Heart left ventricle (tissue), 16 donors: ENCODE measurements at regions not wholly inside any gene's neighbourhood (a gene's known extent, or its start where the extent isn't known, plus 50 kb on each side); places are given as distances from the start of the nearest gene placed in this dataset.
A peak's percentile ranks its signal among the peaks of the same experiment; 100 is the strongest.

Experiments used
- ATAC-seq, 4 donors: fragments of 200-7000 bp; cut with Tn5 transposase; one replicate each; pipeline ENCODE4 v1.9.1; 2020 to 2022; ENCODE audit warnings: moderate library complexity in 4 of 4, mild to moderate bottlenecking in 3 of 4, moderate number of reproducible peaks in 1 of 4
- DNase-seq, 5 donors: peaks; one replicate each; pipeline ENCODE4 v3.0.0-alpha.2; 2020
- H3K27ac ChIP-seq, 12 donors: fragments of 200-600 bp; sonication (generic) in 4 of 12; one replicate each; pipeline versions ENCODE4 v1.5.0 to v1.8.0; 2016 to 2022; ENCODE audit warnings: mild to moderate bottlenecking in 2 of 12
- H3K27me3 ChIP-seq, 9 donors: fragments of 200-600 bp; sonication (generic) in 2 of 9; one replicate each; pipeline versions ENCODE4 v1.5.1 to v1.8.0; 2016 to 2022; ENCODE audit warnings: mild to moderate bottlenecking in 3 of 9
- H3K36me3 ChIP-seq, 9 donors: fragments of 200-600 bp; sonication (generic) in 2 of 9; one replicate each; pipeline versions ENCODE4 v1.5.0 to v1.8.0; 2018 to 2022; ENCODE audit warnings: mild to moderate bottlenecking in 2 of 9
- H3K4me1 ChIP-seq, 12 donors: fragments of 200-600 bp; sonication (generic) in 4 of 12; one replicate each; pipeline versions ENCODE4 v1.5.0 to v1.8.0; 2016 to 2022; ENCODE audit warnings: mild to moderate bottlenecking in 3 of 12
- H3K4me3 ChIP-seq, 12 donors: fragments of 200-600 bp; sonication (generic) in 4 of 12; one replicate each; pipeline versions ENCODE4 v1.5.0 to v1.8.0; 2017 to 2022; ENCODE audit warnings: mild to moderate bottlenecking in 9 of 12, moderate library complexity in 4 of 12
- H3K9me3 ChIP-seq, 12 donors: fragments of 200-600 bp; sonication (generic) in 4 of 12; one replicate each; pipeline versions ENCODE4 v1.5.0 to v1.8.0; 2016 to 2022; ENCODE audit warnings: mild to moderate bottlenecking in 1 of 12
- CTCF ChIP-seq, 12 donors: fragments of 200-600 bp; sonication (generic) in 4 of 12; IDR thresholded peaks; one replicate each; pipeline versions ENCODE4 v1.5.0 to v1.8.0; 2018 to 2022; ENCODE audit warnings: antibody characterized with exemption in 12 of 12, mild to moderate bottlenecking in 5 of 12
- POLR2A ChIP-seq, 2 donors: fragments of 450-650 bp; IDR thresholded peaks; one replicate each; pipeline ENCODE4 v1.6.1; 2017; ENCODE audit warnings: antibody characterized with exemption in 2 of 2, mild to moderate bottlenecking in 2 of 2, moderate library complexity in 2 of 2
- WGBS, 4 donors: extraction: QIAGEN DNeasy Blood & Tissue Kit in 2 of 4; methylation state at CpG; one replicate each; pipeline versions ENCODE4 v1.1.5 to v1.1.7; 2013 to 2018; 5-methylcytosine and 5-hydroxymethylcytosine counted together
- intact Hi-C, 10 donors: fragments of 100-400 bp; cut with DNase I; formaldehyde crosslinking; loops; one replicate each; pipeline versions ENCODE4 v1.11.1 to v1.14.2; 2022
- donor health status: ischemic (EF 13 %, LVEDD 7.1; RV severe dilation, severe dysfunction).
- donor health status: healthy with polysubstance abuse.
- donor health status: DM: no; HTN: yes; CAD: no.
- donor health status: DM: no; HTN: no; CAD: no.
- donor health status: ischemic (EF 25% LVEDD 6.9; RV normal size, moderate dysfunction).
- donor health status: ischemic (EF 25% LVEDD 5.7; RV mildly dilated, moderate dysfunction).
- donor health status: healthy.
- donor health status: DM: yes; HTN: yes; CAD: no.
- donor health status: ischemic (EF 35%, LVEDD 5.7; RV mildly dilated, moderate dysfunction).
- donor health status: nonischemic (EF 11% LVEDD 7.7; RV severe dilation, severe dysfunction).
- donor health status: DM: yes; HTN: yes; CAD: no.
- donor health status: PGD.
- donor health status: ischemic (EF 29% LVEDD 5.4; RV normal size, mild dysfunction).
- donor health status: nonischemic (EF 23%, LVEDD 6.1; RV moderate dilation, normal function).

GRCh38 chr6:158913580-158913979 lies 86.4 kb downstream of the RSPH3 start:
- intact Hi-C loops, result no loop called here
- no peak for DNase-seq
- Histone ChIP-seq H3K4me1 (peaks cover 0 to 20% (median 0%) of the 10 kb centered on the region in 12 donors), H3K27me3 (peaks cover 0 to 5% (median 0%) of the 10 kb centered on the region in 9 donors), H3K9me3 (no peaks in the 10 kb centered on the region), H3K4me3 (no peak overlapping the region), H3K27ac (no peak overlapping the region), H3K36me3 (no peaks in the 10 kb centered on the region)
- ATAC-seq, result no peak
- WGBS, 4 donors, result 80 to 95% (median 91%) methylated on average over 9 of the region's 9 CpGs
- TF ChIP-seq POLR2A (IDR thresholded peaks at IDR 0.05), result no peak
- TF ChIP-seq CTCF (IDR thresholded peaks at IDR 0.05), result no peak

- H3K4me3 ChIP-seq, result no peak overlapping the region
- peaks cover 0 to 20% (median 0%) of the 10 kb centered on the region in 12 donors for H3K4me1 ChIP-seq
- no peaks in the 10 kb centered on the region for H3K36me3 ChIP-seq
- WGBS, 4 donors, result 90 to 97% (median 97%) methylated on average over 2 of the region's 2 CpGs
- no peaks in the 10 kb centered on the region for H3K9me3 ChIP-seq
- H3K27me3 ChIP-seq, result peaks cover 0 to 5% (median 0%) of the 10 kb centered on the region in 9 donors
- TF ChIP-seq POLR2A (IDR thresholded peaks at IDR 0.05), result no peak
- TF ChIP-seq CTCF (IDR thresholded peaks at IDR 0.05), result no peak
- intact Hi-C loops, result no loop called here
- DNase-seq, result no peak
- no peak for ATAC-seq
- no peak overlapping the region for H3K27ac ChIP-seq
Observed at GRCh38 chr6:158912655-158913054, 87.3 kb downstream of the RSPH3 start.

GRCh38 chr6:158911746-158912480 lies 88.1 kb downstream of the RSPH3 start:
- 62 to 74% (median 73%) methylated on average over 5 of the region's 5 CpGs for WGBS, 4 donors
- Histone ChIP-seq H3K4me3 (no peak overlapping the region), H3K36me3 (no peaks in the 10 kb centered on the region), H3K27ac (no peak overlapping the region), H3K9me3 (peaks cover 0 to under 1% (median 0%) of the 10 kb centered on the region in 12 donors), H3K27me3 (peaks cover 0 to 5% (median 0%) of the 10 kb centered on the region in 9 donors), H3K4me1 (peaks cover 0 to 20% (median 0%) of the 10 kb centered on the region in 12 donors)
- intact Hi-C loops, result no loop called here
- no peak for DNase-seq
- TF ChIP-seq CTCF (IDR thresholded peaks at IDR 0.05) (no peak), POLR2A (IDR thresholded peaks at IDR 0.05) (no peak)
- ATAC-seq, result peak in 1 of 4 donors; percentile 27

- no peak for TF ChIP-seq CTCF (IDR thresholded peaks at IDR 0.05)
- TF ChIP-seq POLR2A (IDR thresholded peaks at IDR 0.05), result no peak
- intact Hi-C loops, result no loop called here
- Histone ChIP-seq H3K27me3 (peaks cover 0 to 5% (median 0%) of the 10 kb centered on the region in 9 donors), H3K4me3 (no peak overlapping the region), H3K4me1 (peaks cover 0 to 20% (median 0%) of the 10 kb centered on the region in 12 donors), H3K36me3 (no peaks in the 10 kb centered on the region), H3K27ac (no peak overlapping the region), H3K9me3 (peaks cover 0 to 12% (median 3%) of the 10 kb centered on the region in 12 donors)
- DNase-seq, result no peak
- no peak for ATAC-seq
- 59 to 71% (median 66%) methylated on average over 12 of the region's 12 CpGs for WGBS, 4 donors
Observed at GRCh38 chr6:158910484-158911440, 89.2 kb downstream of the RSPH3 start.
